ENCODE measurements at regions not wholly inside any gene's neighbourhood (a gene's known extent, or its start where the extent isn't known, plus 50 kb on each side); places are given as distances from the start of the nearest gene placed in this dataset.

DNA sequence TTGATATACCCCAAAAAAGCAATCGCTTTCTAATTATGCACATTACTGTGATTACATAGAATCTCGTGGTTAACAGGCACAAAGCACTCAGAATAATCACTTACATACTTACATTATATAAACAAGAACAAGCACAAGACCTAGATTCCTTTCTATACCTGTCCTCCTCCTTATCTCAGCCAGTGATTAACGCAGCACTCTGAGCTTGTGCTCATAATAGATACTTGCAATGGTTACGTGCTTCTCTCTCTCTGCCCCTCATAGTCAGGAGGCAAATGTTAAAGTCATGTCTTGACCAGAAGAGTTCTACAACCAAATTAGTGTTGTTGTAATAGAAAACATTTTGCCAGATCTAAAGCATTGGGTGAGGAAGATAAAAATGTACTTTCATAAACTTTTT is 342.2 kb upstream of the PKDCC start:
- DNase-seq, result no peak

DNA sequence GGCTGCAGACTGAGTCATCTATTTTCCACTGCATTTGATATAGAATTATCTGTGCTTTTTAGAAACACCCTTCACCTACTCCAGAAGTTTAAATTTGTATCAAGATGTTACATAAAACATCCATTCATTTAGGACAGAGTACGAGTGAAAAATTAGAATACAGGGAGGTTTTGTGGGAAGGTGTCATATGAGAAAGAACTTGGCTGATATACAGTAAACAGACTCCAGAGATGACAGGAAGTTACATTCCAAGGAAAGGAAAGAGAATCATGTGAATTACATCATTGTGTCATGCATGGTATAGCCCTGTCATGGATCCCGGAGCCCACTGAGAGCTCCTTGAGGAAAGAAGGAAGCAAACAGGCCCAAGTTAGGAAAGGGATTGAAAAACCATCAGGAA is 341.5 kb upstream of the PKDCC start:
- DNase-seq, result no peak

DNA sequence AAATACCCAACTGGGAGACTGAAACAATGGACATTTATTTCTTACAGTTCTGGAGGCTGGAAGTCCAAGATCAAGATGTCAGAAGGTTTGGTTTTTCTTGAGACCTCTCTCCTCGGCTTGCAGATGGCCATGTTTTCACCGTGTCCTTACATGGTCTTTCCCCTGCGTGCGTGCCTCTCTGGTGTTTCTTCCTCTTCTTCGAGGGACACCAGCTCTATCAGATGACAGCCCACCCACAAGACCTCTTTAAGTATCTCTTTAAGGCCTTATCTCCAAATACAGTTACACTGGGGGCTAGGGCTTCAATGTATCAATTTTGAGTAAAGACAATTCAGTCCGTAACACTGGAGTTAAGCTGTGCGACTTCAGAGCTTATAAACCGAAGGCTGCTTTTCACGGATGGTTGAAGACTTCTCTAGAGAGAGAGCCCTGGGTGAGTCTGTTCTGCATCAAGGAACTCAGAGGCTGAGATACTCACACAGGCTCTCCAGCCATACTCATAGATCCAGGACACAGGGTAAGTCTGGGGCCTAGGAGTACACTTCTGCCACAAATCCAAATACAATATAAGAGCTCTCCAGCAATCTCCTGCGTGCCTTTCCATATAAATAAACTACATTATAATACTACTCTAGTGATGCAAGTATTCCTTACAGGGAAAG is 339.9 kb upstream of the PKDCC start:
- no peak for DNase-seq

DNA sequence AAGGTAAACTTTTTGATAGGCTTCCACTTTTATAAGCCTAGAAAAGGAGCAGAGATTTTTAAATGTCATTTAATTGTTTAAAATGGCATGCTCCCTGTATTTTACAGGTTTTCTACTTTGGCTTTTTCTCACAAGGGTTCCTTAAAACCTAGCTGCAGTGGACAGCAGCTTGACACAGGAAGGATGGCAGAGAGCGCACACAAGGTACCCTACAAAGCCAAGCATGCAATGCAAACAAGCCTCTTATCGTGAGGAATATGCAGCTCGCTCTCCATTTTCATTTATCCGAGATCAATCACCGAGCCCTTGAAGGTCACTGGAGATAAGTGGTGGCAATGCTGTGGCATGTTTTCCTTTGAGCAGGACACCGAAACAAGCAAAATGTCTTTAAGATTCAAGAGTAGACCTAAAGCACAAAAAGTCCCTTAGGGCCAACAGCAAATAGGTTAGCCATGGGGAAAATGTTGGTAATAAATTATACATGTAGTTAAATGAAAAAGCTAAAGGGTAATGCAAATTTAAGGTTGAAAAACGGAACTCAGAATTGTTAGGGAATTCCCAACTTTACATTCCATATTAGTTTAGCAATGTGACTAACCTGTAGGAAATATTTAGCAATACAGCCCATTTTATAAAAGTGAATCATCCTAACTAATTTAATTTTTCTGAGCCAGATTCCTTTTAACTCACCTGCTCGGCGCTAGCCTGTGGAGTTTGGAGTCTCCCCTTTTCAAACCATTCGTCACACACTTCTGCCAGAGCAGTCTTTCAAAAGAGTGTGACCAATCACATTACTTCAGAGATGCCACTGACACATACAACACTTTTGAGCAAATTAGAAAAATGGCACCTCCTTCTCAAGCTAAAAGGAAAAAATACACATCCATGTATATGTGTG is 337.9 kb upstream of the PKDCC start:
- no peak for DNase-seq

DNA sequence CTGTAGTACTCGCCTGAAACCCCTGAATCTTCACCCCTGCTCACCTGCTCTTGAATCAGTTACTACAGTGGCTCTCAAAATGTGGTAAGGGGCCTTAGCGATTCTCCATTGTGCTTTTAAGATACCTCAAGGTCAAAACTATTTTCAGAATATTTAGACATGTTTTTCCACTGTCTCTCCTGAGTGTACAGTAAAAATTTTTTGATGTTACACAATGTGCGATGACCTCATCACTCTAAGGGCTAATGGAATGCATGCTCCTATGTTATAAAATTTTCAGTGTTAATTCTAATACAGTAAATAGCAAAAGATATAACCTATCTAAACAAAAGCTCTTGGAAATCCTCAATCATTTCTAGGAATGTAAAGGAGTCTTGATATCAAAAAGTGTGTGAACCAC is 336.9 kb upstream of the PKDCC start:
- no peak for DNase-seq

DNA sequence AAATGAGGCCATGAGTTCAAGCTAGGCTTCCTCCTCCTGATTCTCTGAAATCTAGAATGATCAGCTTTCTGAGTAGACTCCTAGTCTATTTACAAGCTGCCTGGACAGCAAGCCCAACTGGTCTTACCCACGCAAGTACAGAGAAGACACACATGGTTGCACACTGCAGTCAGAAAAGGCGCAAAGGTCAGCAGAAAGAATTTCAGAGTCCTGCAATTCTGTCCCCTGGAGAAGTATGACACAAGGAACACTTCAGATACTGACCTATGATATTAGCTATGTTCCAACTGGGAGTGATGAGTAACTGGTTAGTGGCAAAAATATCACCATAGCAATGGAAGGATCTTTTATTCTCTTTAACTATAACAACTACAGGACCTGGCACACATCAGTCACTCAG is 336.1 kb upstream of the PKDCC start:
- no peak for DNase-seq

DNA sequence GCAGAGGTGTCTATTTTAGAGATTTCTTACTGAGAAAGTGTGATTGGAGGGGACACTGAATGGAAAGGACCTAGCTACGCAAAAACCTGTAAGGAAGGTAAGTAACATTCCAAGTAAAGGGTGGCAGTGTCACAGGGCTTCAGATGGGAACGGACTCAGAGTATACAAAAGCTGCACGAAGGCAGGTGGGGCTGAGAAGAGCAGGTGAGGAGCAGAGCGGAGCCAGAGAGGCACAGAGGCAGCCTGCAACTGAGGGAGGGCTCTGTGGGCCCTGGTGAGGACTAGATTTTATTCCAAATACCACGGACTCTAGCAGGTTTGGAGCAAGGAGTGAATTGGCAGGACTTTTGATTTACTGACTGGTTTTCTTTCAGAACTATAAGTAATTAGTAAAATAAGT is 331.3 kb upstream of the PKDCC start:
- no peak for DNase-seq

DNA sequence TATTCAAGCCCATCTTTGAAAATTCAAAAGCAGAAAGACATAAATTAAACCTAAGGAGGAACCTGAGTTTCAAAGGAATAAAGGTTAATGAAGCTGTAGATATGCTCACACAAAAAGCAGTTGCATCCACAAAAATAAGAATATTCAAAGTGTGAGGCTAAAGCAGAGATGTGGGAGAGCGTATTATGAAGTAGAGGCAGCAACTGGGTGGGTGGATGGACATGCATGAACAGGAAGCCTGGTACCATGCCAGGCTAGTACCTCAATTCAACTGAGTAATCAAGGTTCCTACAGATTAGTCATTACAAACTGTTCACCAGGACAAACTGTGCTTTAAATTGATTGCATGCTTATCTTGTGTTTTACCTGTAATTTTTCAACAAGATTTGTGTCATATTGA is 330.0 kb upstream of the PKDCC start:
- no peak for DNase-seq

DNA sequence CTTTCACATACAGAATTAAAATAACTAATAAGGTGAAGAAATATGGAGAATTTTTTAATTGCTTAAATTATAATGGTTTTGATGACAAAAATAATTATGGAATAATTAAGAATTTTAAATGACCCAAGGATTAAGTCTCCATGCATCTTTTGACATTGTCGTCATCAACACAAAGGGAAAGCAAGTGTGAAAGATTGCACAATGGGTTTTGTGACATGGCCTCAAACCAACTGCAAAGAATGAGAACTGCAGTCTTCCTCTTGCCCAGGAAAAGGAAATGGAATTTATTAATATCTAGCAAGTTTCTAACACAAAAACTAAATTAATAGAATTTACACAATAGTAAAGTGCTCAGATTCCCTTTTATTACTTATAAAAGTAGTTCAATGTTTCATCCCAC is 329.1 kb upstream of the PKDCC start:
- DNase-seq, result no peak

DNA sequence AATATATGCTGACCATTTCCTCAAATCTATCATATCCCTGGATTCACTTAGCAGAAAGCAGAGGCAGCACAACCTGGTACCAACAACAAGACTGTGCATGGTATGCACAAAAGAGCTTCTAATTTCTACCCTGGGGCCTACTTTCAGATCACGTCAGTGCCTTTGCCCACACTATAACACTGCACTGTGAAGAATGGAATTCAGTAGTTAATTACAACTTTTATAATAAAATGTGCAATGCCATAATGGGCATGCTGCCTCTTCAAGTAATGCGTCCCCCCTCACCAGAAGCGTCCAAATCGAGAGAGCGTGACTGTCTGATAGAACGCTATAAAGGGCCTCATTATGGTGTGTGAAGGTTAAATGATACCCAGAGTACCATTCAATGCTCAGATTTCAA is 328.1 kb upstream of the PKDCC start:
- no peak for DNase-seq

DNA sequence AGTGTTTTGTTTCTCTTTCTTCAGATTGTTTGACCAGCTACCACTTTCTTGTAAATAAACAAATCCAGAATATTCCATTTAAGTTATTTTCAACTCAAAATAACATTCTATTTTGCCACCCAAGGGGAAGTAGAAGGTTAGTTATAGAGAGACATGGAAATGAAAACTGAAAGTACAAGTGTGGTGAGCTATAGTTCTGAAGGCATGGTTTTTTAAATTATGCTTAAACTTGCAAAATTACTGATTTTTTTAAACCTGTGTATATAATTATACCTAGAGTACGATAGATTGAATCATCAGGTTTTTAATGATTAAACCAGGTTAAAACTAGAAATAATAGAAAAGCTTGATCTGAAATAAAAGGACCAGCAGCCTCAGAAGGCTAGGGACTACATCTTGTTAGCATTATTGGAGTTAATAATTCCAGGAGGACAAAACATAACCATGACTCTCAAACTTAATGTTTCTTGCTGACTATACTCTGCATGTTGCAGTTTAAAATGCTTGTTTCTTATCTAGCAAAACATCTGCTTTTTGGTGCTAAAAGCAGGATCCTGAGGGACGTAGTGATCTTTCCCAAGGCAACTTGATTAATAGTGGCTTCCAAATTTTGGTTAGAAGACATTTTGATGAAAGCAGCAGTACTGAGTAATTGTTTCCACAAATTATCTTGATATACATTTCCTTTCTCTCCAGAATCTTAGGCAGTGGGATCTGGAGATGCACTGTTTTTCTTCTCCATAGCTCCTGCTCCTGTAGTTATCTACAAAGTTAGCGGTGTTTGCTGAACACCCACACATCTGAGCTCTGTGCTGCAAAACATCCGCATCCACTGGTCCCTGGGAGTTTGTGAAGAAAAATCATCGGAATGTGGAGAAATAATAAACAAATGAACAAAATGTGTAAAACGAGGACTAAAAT is 327.2 kb upstream of the PKDCC start:
- no peak for DNase-seq

DNA sequence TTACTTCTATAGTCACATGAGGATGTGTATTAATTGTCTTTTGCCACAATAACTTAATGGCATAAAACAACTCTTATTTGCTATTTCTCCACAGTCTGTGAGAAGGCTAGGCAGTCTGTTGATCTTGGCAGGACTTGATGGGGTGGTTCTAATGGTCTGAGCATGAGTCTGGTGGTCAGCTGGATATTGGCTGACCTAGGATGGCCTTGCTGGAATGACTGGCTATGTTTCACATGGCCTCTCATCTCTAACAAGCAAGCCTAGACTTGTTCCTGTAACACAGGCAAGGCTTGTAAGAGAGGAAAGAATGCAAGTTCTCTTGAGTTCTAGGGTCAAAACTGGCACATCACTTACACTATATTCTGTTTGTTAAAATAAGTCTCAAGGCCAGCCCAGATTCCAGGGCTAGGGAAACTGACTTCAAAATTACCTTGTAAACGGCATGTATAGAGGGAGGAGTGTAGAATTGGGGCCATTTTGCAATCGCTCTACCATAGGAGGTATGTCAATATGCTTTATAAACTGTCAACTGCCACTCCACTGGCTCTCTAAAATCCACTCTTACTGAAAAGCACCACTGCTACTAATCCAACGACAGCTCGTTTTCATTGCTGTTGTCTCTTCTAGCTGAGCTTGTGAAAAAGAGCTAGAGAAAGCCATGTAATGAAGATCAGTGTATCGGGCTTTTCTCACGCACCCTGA is 325.0 kb upstream of the PKDCC start:
- DNase-seq, result no peak

DNA sequence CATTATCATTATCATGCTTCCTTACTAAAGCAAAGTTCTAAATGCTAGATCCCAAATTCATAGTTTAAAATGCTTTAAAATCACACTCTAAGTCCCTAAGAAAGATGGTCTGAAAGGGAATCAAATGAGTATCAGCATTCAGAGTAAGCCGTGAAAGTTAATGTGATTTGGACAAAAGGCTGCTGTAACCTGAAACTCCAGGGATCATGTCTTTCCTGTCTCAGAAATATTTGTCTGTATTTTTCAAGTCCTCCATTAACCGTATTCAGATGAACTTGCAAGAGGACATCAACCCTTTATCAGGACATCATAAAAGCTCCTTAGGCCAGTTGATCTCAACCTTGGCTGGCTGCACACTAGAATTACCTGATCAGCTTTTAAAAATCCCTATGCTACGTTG is 324.3 kb upstream of the PKDCC start:
- no peak for DNase-seq

DNA sequence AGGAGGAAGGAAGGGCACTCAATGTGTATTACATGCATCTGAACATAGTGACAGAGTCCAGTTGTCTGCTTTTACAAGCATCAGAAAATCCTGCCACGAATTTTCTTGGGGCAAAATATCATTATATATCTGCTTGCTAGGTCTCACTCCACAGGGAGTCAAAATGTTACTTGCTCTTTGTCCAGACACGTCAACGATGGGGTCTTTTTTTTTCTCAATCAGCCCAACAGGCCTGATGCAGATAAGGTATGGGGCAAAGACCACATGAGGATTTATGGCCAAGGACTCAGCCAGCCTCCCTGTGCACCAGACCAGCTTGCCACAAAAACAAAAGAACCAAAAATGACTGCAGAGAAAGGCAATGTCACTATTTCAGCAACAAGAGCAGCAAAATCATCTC is 323.4 kb upstream of the PKDCC start:
- DNase-seq, result no peak

DNA sequence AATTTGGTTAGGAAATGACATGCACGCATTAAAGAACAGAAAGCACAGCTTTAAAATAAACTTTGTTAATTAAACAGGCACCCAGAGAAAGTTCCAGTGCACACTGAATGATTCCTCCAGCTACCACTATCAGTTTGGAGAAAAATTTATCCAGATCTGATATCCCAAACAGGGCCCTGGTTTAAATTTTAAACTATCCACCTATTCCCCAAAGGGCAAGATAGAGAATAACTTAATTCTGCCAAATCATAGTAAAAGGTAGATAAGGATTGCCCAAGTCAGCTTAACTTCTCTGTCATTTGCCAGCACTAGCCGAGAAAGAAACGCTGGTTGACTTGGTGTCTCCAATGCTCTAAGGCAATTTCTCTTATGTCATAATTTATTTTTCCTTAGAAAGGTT is 321.9 kb upstream of the PKDCC start:
- no peak for DNase-seq

DNA sequence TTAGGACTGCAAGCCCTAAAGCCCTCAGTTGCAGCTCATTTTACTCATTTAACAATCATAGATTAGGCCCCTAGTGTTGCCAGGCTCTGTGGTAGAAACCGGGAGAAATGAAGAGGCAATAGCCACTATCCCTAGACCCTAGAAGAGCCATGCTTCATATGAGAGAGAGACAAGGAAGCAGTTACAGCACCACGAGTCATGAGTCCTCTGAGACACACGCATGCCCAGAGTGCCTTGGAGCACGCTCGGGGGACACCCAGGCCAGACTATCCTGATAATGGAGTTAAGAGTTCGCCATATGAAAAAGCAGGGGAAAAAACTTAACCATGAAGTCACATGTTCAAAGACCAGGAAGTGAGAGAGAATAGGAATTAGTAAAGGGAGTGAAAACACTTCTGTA is 321.5 kb upstream of the PKDCC start:
- DNase-seq, result no peak

DNA sequence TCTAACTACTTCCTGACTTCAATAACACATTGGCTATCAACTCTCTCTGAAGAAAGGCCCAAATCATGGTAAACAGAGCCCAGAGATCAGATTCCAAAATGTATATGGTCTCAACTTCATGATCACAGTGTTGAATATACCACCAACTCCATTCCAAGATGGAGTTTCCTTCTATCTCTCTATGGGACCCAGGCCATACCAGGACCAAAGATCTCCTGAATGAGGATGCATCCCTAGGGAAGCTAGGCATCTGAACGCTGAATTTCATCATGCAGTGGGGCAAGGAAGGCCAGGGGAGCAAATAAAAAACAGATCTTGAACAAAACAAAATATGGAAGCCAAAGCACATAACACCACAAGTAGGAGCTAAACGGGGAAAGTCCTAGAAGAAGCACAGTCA is 320.7 kb upstream of the PKDCC start:
- DNase-seq, result no peak

DNA sequence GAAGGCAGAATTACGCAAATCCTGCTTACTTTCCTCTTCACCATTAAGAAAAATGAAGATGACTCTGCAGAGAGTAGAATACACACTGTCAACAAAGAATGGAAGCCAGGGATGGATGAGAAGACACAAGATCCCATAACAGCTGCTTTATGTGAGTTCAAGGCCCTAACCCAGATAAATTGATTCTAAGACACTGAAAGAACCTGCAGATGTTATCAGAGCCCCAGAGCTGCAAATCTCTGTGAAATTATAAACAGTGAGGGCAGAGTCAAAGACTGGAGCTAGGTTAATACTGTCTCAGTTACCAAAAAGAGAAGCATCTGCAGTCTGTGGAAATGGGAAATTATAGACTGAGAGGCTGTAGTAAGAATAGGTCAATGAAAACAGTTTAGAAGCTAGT is 320.1 kb upstream of the PKDCC start:
- no peak for DNase-seq

DNA sequence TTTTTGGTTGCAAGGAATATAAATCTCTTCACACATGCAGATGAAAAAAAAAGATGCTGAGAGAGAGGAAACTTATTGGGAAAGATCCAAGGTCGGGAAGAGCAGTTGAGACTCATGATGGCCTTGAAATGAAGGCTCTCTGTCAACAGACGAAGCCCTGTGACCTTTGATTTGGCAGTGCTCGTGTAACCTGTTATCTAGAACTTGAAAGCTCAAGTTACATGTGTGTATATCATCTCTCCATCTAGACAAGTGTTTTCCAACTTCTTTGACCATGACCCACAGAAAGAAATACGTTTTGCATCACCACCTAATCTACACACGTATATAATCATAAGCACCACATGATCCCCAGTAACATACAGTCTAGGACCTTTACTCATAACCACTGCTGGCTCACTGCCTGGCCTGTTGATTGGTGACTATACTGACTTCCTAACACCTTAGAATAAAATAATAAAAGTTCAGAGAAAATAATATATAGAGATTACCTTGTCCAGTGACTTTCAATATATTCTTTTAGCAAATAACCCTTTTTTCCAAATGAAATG is 319.0 kb upstream of the PKDCC start:
- no peak for DNase-seq

DNA sequence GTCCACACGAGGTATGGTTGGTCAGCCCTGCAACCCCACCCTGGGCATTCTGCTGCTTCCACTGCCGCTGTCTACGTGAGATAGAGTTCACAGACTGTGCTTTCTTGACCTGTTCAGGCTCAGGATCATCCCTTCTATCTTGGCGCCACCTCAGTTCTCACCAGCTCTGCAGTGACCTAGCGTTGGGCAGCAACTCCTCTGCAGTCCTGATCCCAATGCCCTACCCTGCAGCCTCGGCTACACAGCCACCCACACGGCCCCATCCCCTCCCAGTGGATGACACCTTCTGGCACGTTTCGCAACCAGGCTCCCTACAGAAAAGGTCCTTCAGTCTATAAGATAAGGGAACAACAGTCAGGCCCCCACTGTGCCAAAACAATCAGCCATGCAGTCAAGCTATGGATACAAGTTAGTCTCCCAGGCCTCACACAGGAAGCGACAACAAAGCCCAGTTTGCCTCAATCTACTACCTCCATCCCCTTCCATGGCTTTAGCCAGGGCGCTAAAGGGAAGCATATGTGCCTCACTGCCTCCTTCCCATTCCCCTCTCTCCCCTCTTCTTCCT is 317.9 kb upstream of the PKDCC start:
- DNase-seq, result no peak

DNA sequence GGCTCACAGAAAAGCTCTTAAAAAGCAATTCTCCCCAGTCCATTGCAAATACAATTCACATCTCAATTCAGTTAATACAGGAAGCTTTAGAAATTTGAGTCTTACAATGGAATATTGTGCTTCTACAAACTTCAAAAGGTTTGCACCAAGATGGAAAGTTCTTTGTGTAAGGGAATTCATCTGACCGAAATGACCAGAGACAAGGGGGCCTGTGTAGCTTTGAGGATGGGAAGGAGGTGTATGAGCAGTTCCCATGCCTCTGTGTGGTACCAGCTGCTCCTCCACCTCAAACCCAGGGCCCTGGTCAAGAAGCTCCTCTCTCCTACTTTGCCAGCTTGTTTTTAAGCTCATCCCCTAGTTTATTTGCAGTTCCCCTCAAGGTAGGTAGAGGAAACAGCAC is 312.8 kb upstream of the PKDCC start:
- DNase-seq, result no peak

DNA sequence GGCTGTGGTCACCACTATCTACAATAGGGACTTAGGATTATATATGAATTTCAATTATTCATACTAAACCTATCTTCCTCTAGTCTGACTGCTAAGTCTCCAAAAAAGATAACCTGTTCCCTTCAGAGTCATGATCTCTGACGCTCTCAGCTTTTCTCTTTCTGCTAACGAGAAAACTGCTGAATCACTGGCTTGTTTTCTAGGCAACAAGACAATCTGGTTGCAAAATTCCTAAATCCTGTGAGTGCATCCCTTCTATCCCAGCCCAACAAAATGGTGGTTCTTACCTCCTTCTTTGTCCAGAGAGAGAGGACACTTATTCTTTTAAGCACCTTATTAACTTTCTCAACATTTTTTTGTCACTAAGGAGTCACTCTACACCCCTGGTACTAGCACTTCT is 312.3 kb upstream of the PKDCC start:
- DNase-seq, result no peak
